Ramos (cell line): ENCODE measurements at regions not wholly inside any gene's neighbourhood (a gene's known extent, or its start where the extent isn't known, plus 50 kb on each side); places are given as distances from the start of the nearest gene placed in this dataset.

ENCODE experiments used
- in situ Hi-C: fragments of 300-500 bp; cut with MboI; formaldehyde crosslinking; loops from one replicate; pipeline ENCODE4 v1.14.3; 2022; ENCODE audit warnings: low sequenced_read_pairs; ENCODE audit not compliant: unreplicated experiment

DNA sequence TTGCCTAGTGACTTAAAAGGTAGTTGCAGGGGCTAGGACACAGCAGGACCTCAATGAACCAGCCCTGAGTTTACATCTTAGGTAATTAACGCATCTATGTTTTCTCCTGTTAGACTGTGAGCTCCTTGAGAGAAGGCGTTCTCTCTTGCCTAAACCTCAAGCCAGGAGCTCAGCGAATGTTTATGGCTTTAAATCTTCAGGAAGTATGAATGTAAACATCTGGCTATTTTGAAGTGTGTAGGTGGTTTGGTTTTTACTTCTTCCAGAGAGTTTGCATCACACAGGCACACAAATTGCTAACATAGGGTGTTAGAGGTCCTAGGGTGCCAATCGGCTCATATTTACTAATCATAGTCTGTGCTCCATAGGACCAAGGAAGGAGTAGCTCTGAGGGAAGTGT lies 387.7 kb upstream of the ZNF507 start:
- in situ Hi-C loops = no loop called here

DNA sequence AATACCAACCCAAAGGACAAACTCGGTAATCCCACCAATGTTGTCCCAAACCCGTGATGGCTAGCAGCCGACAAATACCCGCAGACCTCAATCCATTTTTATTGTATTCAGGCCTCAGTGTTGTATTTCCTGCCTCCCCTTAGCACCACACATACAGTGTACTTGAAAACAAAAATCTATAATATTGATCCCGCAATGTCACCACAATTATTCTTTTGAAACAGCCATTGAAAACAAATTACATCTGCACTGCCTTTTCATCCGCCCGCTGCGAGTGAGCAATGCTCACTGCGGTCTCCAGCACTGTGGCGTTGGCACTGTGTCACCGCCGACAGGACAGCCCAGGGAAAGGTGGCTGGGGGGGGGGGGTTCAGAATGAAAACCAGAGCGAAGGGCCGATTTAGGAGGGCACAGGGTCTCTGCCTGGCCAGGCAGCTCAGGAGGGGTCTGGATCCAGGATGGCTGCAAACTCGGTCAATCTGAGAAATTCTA lies 385.8 kb upstream of the ZNF507 start:
- in situ Hi-C loops = no loop called here

DNA sequence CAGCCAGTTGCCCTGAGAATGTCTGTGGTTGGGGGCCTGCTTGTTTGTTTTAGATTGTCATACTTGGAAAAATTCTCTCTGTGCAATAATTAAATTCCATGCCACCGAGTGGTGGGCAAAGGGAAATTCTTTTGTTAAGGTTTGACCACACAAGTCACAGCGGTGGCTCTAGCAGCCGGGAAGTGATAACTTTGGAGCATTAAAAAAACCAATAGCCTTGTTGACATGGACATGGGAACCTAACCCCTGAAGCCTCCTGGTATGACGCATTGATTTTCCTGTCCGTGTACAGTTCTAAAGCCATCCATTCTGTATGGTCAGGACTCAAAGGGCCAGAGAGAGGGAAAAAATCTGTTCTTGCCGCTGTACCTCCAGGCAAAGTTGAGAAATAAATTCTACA lies 384.9 kb upstream of the ZNF507 start:
- in situ Hi-C loops = no loop called here

DNA sequence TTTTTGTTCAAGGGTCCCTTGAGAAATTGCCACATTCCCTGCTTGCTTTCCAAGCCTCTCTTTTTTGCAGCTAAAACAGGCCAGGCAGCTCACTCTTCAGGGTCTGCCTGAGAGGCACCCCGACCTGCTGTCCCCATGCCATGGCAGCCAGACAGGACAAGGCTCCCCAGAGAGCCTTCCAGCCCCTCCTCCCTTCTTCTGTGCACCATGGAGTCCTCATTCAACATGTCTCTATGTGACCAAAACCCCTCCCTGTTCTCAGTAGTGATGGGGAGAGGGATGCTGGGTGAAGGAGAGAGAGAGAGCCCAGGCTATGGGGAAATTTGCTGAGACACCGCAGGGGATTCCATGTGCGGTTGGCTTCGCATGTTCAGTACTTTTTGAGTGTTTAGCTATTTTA lies 384.2 kb upstream of the ZNF507 start:
- in situ Hi-C loops = no loop called here

DNA sequence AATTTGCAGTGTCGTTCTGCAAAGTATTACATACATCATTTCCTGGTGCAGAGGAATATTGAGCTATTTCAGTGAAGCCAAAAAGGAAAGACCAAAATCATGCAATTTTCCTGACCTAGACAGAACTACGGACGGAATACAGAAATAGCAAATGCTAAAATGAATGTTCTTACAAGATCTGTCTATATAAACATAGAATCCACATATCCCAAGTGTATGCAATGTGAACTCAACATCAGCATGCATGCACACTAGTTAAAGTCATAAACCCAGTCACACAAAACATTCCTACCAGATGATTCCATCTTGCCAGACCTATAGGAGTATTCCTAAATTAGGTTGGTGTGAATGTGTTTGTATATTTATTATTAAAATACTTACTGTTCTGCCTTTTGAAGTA lies 383.7 kb upstream of the ZNF507 start:
- in situ Hi-C loops = no loop called here

DNA sequence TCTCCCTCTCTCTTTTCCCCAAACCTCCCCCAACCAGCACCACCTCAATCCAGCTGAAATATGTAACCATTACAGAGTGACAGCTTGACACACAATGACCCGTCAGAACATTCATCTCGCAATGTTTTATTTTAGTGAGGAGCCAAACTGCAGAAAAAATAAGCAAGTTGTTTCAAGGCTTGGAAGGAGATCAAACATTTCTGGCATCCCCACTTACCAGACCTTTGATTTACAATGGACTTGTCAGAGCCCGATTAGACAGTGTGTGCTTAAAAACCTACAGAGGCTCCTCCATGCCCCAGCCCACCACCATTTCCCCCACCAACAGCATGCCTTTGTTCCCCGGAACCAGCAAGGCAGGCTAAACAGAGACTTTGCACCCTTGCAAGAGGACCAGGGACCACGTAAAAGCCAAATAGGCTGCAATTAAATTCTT lies 382.8 kb upstream of the ZNF507 start:
- in situ Hi-C loops = no loop called here

DNA sequence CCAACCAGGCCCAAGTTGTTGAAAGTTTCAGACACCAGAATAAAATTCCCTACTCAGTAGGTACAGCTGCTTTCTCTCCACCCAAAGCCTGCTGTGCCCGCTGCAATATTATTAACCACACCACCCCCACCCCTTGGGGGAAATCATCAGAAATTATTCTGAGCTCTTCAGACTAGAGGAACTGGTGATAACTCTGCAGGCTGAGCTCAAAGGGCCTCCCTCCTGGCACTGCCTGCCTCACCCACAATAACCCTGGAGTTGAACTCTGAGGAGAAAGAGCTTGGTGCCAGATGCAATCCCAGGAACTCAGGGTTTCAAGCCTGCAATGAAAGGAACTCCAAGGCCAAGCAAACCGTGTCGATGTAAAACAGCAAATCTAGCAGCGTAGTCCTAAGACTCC lies 381.7 kb upstream of the ZNF507 start:
- in situ Hi-C loops = no loop called here

DNA sequence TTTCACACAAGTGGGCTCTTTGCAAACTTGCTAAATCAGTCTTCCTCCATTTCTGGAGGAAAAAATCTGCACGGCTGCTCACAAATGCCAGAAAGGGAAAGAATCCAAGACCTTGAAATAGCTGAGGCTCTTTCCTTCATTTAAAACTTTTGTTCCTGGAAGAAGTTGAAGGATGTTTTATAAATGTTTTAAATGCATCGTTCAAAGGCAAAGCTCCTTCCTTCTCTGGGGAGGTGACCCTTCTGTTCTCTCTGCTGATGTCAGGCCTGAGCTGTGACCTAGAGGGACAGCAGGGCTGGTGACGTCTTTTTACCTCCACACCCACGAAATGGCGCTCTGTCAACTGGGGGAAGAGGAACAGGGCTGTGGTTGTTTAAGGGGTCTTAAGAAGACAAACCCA lies 376.4 kb upstream of the ZNF507 start:
- in situ Hi-C loops = no loop called here

DNA sequence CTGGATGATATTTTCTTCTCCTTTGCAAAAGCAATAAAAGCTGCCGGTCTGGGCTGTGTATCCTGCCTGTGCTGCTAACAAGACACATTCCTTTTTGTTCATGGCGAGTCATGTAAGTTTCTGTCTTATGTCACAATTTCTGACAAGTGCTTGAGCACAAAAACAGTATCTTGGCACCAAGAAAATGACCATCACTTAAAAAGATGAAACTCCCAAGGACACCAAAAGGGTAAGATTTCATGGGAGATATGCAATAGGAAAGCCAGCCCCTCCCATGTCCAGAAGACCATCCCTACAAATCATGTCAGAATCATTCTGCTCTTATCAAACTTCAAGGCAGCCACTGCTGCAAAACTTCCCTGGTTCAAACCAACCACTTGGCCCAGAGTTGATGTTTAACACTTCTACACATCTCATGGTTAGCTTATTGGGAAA lies 375.4 kb upstream of the ZNF507 start:
- in situ Hi-C loops = no loop called here

DNA sequence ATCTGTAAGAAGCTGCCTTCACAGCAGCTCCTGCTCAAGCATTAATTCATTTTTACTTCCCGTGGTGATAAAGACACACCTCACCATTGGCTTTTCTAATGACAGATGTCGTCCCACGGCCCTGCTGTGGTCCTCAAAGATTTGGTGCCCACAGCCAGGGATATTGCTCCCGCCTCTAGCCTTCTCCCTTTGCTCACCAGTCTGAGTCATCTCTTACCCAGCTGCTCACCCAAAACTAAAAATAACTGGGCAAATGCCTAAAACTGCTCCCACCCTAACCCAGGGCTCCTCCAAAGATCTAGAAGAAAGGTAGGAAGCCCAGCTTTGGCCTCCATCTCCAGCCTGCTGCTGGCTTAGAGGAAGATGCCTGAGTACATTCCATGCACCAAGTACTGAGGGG lies 371.1 kb upstream of the ZNF507 start:
- in situ Hi-C loops = no loop called here

DNA sequence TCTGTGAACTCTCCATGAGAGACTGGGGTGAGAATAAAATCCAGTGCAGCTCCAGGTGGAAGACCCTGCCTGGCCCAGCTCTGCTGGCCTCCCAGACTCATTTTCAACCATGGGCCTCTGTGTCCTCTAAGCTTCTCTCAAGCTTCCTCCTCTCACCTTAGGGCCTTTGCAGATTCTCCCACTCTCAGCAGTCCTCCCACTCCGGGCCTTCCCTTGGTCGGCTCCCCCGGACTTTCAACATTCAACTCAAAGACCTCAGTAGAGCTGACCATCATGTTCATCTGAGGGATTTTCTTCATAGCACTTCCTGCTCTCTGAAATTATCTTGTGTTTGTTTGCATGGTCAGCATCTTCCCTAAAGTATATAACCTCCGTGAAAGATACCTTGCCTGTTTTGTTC lies 370.5 kb upstream of the ZNF507 start:
- in situ Hi-C loops = no loop called here

DNA sequence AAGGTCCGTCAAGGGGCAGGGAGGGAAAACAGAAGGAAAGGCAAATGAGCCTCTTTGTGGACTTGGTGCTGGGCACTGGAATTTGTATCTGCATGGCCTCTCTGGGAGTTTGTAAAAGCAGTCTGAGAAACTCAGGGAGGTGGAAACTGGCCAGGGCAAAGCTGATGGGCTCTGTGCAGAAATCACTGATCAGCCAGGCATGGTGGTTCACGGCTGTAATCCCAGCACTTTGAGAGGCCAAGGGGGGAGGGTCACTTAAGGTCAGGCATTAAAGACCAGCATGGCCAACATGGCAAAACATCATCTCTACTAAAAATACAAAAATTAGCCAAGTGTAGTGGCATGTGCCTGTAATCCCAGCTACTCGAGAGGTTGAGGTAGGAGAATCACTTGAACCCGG lies 369.9 kb upstream of the ZNF507 start:
- in situ Hi-C loops = no loop called here

DNA sequence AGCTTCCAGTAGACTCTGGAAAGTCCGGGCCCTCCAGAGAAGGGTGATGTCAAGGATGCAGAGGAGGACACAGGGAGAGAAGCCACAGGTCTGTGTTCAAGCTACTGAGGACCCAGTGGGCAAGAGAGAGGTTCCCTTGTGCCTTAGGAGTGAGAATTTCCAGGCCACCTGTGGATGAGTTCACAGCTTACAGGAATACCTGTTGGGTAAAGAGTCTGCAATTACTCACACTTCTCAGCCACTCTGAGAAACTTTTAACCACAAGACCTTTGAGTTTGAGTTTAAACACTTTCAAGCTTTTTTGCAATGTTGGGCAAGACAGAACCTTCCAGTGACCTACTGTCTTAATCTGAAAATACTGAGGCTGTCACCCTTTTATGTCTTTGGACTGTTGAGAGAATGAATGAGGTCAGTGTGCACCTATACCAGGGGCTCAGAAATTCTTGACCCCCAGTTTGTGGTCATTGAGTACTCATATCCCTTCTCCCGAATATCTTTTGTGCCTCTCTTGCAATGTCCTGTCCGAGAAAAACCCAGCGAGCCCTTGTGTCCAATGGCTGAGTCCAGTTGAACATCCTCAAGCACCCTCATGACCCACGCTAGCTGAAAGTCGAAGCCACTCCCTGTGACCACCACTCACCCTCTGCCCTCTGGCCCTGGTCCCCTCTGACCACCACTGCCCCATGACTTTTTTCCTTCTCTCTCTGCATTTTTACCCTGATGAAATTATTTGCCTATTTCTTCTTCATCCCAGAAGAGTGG lies 368.5 kb upstream of the ZNF507 start:
- in situ Hi-C loops = no loop called here

DNA sequence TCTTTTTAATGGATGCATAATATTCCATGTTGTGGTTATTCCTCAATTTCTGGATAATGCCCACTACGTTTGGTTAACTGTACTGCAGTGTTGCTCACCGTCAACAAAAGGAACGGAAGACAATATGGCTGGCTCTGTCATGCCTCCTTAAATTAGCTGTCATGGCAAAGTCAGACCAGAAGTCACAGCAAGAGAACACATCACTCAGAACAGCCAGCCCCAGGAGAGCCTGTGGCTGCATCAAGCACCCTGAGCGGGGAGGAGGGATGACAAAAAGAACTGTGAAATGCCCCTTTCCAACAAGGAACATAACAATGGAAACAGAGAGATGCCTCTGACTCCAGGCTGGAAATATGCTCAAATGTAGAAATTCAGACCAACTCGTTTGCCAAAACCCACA lies 366.0 kb upstream of the ZNF507 start:
- in situ Hi-C loops = no loop called here

DNA sequence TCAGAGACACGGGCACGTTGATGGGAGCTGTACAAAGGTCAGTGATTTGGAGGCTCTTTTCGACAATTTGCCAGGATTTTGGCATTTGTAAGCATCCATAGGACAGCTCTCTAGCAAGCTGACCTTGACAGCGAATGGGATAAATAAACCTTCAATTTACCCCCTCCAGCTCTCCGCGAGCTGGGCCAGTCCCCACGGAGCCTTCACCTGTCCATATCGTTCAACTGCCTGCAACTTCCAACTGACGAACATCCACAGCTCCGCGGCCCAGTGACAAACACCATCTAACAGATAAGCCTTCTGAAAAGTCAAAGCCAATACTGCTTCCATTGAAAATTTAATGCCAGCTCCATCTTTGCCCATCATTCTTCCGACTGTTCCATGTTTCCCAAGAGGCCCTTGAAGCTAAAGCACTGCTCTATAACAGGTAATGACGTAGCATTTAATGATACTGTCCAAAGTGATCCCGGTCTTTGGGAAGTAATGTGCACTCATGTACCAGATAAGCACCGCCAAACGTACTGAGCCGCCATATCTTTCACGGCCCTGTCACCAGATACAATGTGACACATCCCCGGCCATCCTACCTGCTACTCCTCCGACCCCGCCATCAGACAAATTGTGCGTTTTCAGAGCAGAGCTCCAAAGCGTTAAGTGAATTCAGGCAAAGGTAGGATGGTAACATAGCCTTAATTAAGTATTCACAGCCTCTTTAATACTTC lies 365.3 kb upstream of the ZNF507 start:
- in situ Hi-C loops = no loop called here

DNA sequence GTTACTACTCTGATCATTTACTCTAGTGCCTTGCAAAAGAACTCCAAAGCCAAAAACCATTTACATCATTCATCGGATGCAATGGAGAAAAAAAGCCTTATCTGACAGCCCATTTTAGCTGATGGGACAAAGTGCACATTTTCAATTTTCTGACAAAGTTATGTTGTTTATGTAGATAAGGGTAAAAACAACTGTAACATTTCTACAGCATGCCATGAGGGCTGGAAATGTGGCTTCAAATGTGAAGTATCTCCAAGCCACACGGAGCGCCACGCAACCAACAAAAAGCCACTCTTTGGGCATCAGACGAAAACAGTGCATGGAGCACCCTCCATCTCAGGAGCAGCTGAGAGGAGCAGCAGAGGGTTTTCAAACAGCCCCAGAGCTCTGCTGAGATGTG lies 364.6 kb upstream of the ZNF507 start:
- in situ Hi-C loops = no loop called here

DNA sequence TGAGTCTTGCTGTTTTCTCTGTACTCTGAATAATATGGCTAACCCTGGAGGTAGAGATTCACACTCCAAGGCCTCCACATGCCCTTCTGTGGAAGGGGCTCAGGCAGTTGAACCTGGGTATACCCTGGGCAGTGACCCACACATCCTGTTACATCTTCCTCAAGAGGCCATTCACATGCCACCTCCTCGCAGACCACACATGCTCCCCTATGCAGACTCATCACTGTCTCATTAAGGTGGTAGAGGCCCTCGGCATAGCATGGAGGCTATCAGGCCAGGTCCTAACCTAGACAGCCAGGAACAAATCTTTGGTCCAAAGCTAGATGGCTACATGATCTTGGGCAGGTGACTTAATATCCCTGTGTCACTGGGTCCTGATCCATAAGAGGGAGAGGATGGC lies 363.9 kb upstream of the ZNF507 start:
- in situ Hi-C loops = no loop called here

DNA sequence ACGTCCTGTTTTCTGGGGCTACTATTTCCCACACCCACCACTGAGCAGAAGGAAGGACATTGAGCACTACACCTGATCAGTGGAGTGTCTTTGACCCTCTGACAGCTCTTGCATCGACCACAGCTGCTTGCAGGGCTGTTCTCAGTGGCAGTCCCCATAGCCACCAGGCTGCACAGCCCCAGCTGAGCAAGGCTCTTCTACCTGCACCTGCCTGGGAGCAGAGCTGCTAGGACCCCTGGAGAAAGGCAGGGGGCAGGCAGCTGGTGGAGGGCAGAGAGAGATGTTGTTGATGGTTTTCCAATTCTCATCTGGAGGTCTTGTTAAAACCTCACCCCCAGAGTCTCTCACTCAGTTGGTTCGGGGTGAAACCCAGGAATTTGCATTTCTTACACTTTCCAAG lies 361.8 kb upstream of the ZNF507 start:
- in situ Hi-C loops = no loop called here

DNA sequence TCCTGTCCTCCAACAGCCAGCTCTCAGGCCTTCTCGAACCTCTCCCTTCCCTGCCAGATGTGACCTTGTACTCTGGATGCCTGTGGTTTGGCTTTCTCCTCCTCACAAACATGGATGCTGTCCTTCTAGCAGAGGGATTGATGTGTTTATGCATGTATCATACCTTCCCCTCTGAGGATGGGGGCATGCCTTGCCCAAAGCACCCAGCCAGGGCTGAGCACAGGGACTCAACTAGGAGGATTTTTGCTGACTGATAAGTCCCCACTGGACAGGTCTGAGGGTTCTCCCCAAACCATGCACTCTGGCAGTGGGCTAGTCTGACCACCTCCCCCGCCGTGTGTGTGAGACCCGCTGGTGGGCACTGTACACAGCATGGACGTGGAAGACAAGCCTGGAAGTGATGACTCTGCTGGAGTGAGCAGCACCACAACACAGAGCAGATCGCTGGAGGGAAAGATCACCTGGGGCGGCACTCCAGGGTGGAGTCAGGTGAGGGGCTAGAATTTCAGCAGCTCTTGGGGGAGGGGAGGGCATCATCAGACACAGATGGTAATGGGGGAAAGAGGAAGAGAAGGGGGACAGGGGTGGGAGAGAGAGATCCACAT lies 360.3 kb upstream of the ZNF507 start:
- in situ Hi-C loops = no loop called here

DNA sequence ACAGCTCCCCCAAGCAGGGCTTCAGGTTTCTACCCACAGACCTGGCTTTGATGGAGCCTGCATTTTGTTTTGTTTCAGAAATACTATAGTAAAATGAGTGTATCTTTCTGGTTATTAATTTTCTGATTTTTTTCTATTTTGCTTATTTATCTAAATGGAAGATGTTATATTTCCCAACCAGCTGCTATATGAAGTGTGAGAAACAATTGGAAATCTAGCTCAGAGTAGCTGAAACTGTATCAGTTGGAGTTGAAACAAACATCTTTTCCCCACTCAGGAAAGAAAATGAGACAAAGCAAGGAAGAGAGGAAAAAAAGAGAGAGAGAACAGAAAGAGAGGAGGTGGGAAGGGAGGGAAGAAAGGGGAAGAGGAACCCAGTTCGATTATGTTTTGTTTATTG lies 358.5 kb upstream of the ZNF507 start:
- in situ Hi-C loops = no loop called here

DNA sequence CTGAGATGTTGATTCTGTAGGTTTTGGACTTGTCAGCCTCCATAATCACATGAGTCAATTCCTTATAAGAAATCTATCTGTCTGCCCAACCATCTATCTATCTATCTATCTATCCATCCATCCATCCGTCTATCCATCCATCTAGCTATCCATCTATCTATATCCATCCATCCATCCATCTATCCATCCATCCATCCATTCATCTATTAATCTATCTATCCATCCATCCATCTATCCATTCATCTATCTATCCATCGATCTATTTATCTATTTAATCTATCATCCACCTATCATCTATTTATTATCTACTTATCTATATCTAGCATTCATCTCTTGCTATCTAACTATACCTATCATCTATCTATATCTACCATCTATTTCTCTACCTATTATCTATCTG lies 357.2 kb upstream of the ZNF507 start:
- in situ Hi-C loops = no loop called here
